ENCODE measurements at regions not wholly inside any gene's neighbourhood (a gene's known extent, or its start where the extent isn't known, plus 50 kb on each side); places are given as distances from the start of the nearest gene placed in this dataset.

GRCh38 chr14:44287858-44288257 lies 219.2 kb downstream of the FSCB start:
- DNase-seq: no peak

GRCh38 chr14:44286201-44286600 lies 220.9 kb downstream of the FSCB start:
- no peak for DNase-seq

- no peak for DNase-seq
Observed at GRCh38 chr14:44283836-44284235, 223.2 kb downstream of the FSCB start.

GRCh38 chr14:44279357-44279756 lies 227.7 kb downstream of the FSCB start:
- no peak for DNase-seq

GRCh38 chr14:44271637-44272036 lies 235.4 kb downstream of the FSCB start:
- no peak for DNase-seq

- no peak for DNase-seq
Observed at GRCh38 chr14:44271006-44271405, 236.1 kb downstream of the FSCB start.

GRCh38 chr14:44265246-44265645 lies 241.8 kb downstream of the FSCB start:
- no peak for DNase-seq

GRCh38 chr14:44215660-44216059 lies 291.4 kb downstream of the FSCB start:
- no peak for DNase-seq

- DNase-seq: no peak
Observed at GRCh38 chr14:44211718-44212117, 295.4 kb downstream of the FSCB start.

- DNase-seq: no peak
Observed at GRCh38 chr14:44204061-44204835, 302.8 kb downstream of the FSCB start.

- no peak for DNase-seq
Observed at GRCh38 chr14:44180975-44181374, 326.1 kb downstream of the FSCB start.

- no peak for DNase-seq
Observed at GRCh38 chr14:44170556-44170955, 336.5 kb downstream of the FSCB start.

- DNase-seq: no peak
Observed at GRCh38 chr14:44170101-44170500, 337.0 kb downstream of the FSCB start.

- no peak for DNase-seq
Observed at GRCh38 chr14:44168566-44168965, 338.5 kb downstream of the FSCB start.

- DNase-seq: no peak
Observed at GRCh38 chr14:44166611-44167010, 340.5 kb downstream of the FSCB start.

GRCh38 chr14:44165936-44166335 lies 341.1 kb downstream of the FSCB start:
- no peak for DNase-seq

- no peak for DNase-seq
Observed at GRCh38 chr14:44165286-44165685, 341.8 kb downstream of the FSCB start.

- DNase-seq: no peak
Observed at GRCh38 chr14:44163946-44164345, 343.1 kb downstream of the FSCB start.

GRCh38 chr14:44162197-44162596 lies 344.9 kb downstream of the FSCB start:
- no peak for DNase-seq

GRCh38 chr14:44154874-44155273 lies 352.2 kb downstream of the FSCB start:
- DNase-seq: no peak

GRCh38 chr14:44154446-44154845 lies 352.6 kb downstream of the FSCB start:
- no peak for DNase-seq

- no peak for DNase-seq
Observed at GRCh38 chr14:44151130-44151820, 355.8 kb downstream of the FSCB start.

- DNase-seq: peak; percentile 25
Observed at GRCh38 chr14:44149597-44149996, 357.5 kb downstream of the FSCB start.

GRCh38 chr14:44142006-44142405 lies 365.1 kb downstream of the FSCB start:
- DNase-seq: no peak

GRCh38 chr14:44135972-44136371 lies 371.1 kb downstream of the FSCB start:
- DNase-seq: no peak
